T1000 (cell line): ENCODE measurements at regions not wholly inside any gene's neighbourhood (a gene's known extent, or its start where the extent isn't known, plus 50 kb on each side); places are given as distances from the start of the nearest gene placed in this dataset.

Experiments
- DNase-seq: peaks from one replicate; lab custom pipeline; 2025; ENCODE audit warnings: mixed read lengths; lab: John Stamatoyannopoulos, UW

DNA sequence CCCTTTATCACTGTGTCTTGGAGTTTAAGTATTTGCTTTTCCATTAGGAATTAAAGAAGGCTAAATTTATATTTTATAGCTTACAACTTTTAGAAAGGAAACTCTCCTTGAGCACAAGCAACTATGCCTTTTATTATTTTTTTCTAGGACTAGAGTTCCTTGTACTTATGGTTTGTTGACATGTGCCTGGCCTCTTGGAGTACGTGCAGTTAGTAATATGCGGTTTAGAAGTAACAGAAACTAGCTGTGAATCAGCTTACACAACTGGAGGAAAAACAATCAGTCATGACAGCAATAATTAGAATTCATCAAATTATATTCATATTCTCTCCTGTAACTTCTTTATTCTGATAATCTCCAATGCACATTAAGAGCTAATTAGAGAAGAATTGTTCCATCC is 428.7 kb downstream of the AEBP2 start:
- DNase-seq: no peak

DNA sequence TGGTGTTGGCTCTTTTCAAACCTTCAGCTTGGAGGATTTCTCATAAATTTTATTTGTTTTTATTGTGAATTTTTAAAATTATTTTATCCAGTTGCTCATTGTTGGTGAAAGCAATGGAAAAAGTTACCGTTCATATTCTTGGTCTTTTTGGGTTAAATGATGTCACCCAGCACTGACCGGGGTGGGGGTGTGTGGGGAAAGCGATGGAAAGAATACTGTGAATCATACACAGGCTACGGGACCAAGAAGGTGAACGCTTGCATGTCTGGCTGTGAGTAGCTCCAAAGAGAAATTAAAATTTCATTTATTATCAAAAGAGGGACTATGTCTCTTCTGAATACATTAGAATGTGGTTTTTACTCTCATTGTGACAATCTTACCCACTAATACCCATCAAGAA is 430.1 kb downstream of the AEBP2 start:
- no peak for DNase-seq

DNA sequence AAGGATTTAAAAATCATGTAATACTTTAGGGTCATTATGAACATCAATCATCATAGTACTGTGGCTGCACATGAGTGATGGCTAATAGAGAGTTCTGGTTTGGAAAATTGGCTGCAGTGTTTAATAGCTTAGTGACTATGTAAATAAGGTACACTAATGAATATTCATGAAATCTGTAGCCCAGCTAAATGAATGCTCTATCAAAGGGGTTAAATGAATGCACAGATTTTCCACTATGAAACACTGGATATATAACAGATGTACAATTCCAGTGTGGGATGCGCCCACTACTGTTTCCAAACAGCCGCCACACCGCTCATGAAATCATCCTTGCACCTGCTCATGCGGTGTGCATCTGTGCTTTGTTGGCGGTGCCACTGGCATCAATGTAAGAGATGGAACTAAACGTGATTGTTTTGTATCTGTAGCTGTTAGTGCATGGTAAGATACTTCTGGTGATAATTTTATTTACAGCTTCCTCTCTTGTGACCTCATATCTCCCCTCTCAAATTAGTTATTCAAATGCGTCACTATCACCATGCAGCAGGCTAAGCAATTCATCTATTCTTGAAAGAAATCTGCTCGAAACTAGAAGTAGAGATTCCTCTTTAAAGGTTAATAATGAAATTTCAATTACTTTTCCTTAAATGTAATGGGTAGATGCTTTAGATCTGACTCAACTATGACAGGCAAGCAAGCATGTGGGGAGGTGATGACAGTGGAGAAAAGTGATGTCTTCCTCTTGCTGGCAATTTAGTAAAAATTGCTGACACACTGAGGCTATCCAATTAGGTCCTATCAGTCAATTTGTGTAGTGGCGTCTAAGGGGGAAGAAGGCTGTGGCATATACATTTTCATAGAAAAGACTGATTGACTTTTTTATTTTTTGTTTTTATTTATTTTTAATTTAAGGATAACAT is 433.6 kb downstream of the AEBP2 start:
- DNase-seq: no peak

GRCh38 chr12:19880076-19880475 is 440.8 kb downstream of the AEBP2 start:
- DNase-seq: no peak

DNA sequence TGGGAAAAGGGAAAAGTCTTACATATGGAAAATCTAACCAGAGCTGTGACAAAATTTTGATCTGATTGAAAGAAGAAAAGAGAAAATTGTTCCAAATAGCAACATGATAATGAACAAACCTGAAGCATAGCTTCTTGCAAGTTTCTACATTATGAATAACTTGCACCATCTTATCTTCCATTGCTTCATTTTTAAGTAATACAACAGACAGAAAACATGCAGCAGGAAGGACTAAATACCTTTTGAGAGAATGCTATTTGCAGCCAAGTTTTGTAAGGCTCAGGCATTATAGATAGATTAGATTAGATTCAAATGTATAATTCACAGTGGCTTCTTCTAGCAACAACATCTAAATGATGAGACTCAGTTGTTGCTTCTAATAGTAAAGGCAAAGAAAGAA is 441.4 kb downstream of the AEBP2 start:
- no peak for DNase-seq

GRCh38 chr12:19882346-19882745 is 443.1 kb downstream of the AEBP2 start:
- DNase-seq: no peak

- DNase-seq: no peak
Observed at GRCh38 chr12:19884021-19884492, 444.8 kb downstream of the AEBP2 start.

DNA sequence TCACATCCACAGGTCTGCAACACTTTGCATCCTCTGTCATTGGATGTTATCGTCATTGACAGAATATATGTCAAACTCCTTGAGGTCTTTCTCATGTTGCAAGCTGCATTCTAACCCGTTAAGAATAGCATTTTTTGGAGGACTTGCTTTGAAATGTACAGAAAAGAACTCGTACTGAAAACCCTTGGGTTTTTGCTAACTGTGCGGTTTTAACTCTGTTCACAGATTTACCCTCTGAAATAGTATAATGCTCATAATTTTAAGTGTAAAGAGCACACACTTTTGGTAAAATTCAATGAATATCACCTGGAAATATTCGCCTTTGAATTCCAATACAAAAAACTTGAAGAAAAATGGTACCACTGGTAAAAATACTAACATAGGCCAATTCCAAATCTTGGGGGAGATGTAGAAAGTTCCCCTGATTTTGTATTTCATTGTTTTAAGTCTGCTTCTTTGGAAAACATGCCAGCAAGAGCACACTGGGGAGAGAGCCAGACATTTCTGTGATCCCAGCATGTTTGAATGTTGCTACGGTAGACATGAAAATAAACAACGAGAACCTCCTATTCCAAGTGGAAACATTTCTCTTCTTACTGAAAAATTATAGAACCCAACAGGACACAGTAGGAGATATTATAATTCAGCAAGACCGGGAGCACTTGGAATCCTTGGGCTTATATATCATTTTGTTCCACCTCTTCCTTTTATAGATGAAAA is 446.0 kb downstream of the AEBP2 start:
- DNase-seq: no peak

DNA sequence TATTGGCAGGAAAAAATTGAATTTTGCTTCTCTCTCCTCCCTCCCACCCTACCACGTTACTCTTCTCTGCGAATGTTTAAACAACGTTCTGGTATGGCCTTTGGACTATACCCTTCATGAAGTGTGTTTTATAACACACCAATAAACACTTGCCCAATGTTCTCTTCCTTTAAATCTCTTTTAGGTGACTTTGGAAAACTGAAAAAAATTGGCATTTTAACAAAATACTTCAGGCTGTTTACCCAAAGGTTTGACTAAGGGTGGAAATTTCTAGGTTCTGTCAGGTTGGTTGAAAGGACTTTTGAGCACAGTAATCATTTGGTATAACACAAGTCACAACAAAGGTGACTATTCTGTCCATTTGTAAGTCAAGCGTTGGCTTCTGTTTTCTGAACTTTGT is 446.8 kb downstream of the AEBP2 start:
- DNase-seq: no peak

- no peak for DNase-seq
Observed at GRCh38 chr12:19886639-19887064, 447.4 kb downstream of the AEBP2 start.

- DNase-seq: no peak
Observed at GRCh38 chr12:19890024-19890423, 450.7 kb downstream of the AEBP2 start.

- no peak for DNase-seq
Observed at GRCh38 chr12:19891936-19892591, 452.8 kb downstream of the AEBP2 start.

DNA sequence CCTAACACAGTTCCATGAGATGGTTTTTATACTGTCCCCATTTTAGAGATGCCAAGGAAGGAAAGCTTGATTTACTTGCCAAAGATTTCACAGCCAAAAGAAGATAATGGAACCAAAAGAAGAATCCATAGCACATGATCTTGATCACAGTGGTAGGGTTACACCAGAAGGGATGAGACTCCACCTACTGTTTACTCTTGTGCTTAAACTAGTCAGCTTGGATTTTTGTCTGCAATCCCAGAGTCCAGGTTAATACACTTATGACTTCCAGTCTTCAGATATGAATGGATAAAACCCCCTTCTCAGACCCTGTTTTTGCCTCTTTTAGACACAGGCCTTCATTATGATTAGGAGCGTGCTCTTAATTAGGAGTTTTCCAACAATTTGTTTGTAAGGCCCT is 454.2 kb downstream of the AEBP2 start:
- DNase-seq: no peak

- DNase-seq: no peak
Observed at GRCh38 chr12:19894050-19894449, 454.8 kb downstream of the AEBP2 start.

DNA sequence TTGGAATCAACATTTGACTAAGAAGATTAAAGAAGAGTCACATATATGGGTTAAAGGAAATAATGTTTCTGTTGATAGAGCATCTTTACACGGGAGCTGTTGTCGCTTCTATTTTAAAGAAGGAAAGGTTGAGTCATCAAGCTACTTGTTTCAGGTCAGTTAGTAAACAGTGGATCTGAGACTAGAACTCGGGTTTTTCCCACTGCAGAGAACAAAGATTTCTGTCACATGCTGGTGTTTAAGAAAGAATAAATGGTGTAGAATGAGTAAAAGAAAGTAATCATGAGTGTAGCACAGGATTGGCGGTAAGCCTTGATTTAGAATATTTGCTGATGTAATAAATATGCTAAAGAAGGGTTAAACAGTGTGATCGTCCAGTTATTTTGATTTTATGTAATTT is 455.5 kb downstream of the AEBP2 start:
- DNase-seq: no peak

DNA sequence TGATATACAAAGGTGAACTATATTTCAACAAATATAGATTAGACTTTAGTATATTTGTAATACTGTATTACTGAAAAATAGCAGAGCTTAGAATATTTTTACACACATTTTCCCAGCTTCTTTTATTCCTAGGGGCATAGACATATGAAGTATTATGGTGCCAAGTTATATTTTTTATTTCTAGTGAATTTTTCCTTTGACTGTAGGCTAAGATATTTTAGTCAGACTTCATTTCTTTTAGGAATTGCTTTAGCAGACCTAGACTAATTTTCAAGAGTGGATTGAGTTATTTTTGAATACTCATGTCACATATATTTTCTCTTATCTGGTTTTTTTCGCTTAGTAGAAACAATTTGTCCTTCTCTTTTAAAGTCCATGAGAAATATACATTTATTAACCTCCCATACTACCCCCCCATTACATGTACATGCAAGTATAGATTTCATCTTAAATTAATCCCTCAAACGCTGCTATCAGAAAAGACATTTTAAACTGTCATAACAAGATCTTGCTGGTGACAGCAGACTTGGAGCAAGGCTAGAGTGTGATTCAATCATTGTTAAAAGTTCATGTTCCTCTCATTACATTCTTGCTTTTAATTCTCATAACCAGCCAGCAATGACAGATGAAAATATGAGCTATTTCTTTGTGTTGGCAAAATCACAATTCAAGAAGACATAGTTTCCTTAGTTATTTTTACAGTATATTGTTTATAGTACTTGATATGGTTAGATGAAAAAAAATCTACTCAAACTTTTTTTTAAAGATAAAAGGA is 456.1 kb downstream of the AEBP2 start:
- DNase-seq: no peak

GRCh38 chr12:19896041-19896440 is 456.7 kb downstream of the AEBP2 start:
- no peak for DNase-seq

GRCh38 chr12:19896534-19896933 is 457.2 kb downstream of the AEBP2 start:
- DNase-seq: no peak

GRCh38 chr12:19897900-19898408 is 458.7 kb downstream of the AEBP2 start:
- DNase-seq: no peak

- no peak for DNase-seq
Observed at GRCh38 chr12:19901841-19902240, 462.5 kb downstream of the AEBP2 start.

GRCh38 chr12:19904819-19905218 is 463.5 kb upstream of the PDE3A start:
- no peak for DNase-seq

DNA sequence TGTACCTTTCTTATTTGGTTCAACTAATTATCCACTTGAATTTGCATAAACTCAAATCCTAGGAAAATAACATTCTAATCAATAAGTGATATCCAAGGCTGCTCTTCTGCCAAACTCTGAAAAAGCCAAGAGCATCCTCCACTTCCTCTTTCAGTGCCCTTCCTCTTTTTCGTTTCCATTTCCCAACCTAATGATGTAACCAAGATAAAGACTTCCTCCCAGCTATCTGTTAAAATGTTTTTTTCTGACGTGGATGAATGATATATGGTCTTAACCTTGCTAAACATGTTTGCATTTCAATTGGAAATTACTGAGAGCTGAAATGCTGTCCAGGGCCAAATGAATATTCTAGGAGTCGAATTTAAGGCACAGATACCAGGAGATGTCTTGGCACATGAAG is 459.5 kb upstream of the PDE3A start:
- DNase-seq: no peak
